ENCODE measurements at regions not wholly inside any gene's neighbourhood (a gene's known extent, or its start where the extent isn't known, plus 50 kb on each side); places are given as distances from the start of the nearest gene placed in this dataset.

DNA sequence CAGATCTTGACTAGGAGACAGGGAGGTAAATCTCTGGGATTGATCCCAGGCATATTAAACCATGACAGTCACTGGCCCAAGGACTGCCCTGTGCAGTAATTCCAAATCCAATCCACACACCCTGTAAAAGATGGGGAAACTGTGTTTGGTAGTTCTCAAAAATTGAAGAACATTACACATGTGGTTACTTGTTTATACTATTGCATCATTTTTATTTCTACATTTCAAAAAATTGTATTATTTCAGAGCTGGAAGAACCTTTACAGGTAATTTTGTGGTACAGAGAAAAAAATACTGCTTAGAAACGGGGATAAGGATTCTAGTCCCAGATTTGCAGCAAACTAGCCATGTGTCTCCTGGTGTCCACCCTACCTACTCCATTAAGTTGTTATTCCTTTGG, 400.5 kb downstream of the LRIG3 start:
- TF ChIP-seq JUND (IDR thresholded peaks at IDR 0.05) (no peak), POLR2A (IDR thresholded peaks at IDR 0.05; ENCODE audit: borderline replicate concordance, extremely low read depth, insufficient read depth, insufficient read length) (no peak), EZH2phosphoT487 (IDR thresholded peaks at IDR 0.05; ENCODE audit: borderline replicate concordance) (no peak), EZH2 (IDR thresholded peaks at IDR 0.05) (no peak), TCF7L2 (IDR thresholded peaks at IDR 0.05; ENCODE audit: borderline replicate concordance, extremely low read depth, insufficient read depth, insufficient read length) (no peak), YY1 (IDR thresholded peaks at IDR 0.05; ENCODE audit: extremely low read depth, insufficient replicate concordance, low read depth, low read length) (no peak), CBX3 (IDR thresholded peaks at IDR 0.05; ENCODE audit: low read depth) (no peak)
- TF ChIP-seq, protein P1, sequence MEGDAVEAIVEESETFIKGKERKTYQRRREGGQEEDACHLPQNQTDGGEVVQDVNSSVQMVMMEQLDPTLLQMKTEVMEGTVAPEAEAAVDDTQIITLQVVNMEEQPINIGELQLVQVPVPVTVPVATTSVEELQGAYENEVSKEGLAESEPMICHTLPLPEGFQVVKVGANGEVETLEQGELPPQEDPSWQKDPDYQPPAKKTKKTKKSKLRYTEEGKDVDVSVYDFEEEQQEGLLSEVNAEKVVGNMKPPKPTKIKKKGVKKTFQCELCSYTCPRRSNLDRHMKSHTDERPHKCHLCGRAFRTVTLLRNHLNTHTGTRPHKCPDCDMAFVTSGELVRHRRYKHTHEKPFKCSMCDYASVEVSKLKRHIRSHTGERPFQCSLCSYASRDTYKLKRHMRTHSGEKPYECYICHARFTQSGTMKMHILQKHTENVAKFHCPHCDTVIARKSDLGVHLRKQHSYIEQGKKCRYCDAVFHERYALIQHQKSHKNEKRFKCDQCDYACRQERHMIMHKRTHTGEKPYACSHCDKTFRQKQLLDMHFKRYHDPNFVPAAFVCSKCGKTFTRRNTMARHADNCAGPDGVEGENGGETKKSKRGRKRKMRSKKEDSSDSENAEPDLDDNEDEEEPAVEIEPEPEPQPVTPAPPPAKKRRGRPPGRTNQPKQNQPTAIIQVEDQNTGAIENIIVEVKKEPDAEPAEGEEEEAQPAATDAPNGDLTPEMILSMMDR (IDR thresholded peaks at IDR 0.05 in 2 of 3, conservative IDR thresholded peaks at IDR 0.05 in 1 of 3; ENCODE audit: borderline replicate concordance in 1 of 3, insufficient read depth in 1 of 3, low read depth in 2 of 3, low read length in 2 of 3): no peak
